Breast epithelium (tissue), 4 donors: ENCODE measurements at regions not wholly inside any gene's neighbourhood (a gene's known extent, or its start where the extent isn't known, plus 50 kb on each side); places are given as distances from the start of the nearest gene placed in this dataset.

Experiments used
- DNase-seq, 2 donors: peaks; one replicate each; pipeline ENCODE4 v3.0.0-alpha.2; 2019; ENCODE audit warnings: low spot score in 2 of 2
- H3K27ac ChIP-seq, 2 donors: fragments of 200-600 bp; sonication (generic) in 1 of 2; one replicate each; pipeline ENCODE4 v1.5.1; 2016 to 2019; ENCODE audit warnings: mild to moderate bottlenecking in 1 of 2
- H3K27me3 ChIP-seq, 2 donors: fragments of 200-600 bp; sonication (generic) in 1 of 2; one replicate each; pipeline versions ENCODE4 v1.5.1 to v1.6.0; 2017 to 2019; ENCODE audit warnings: control low read depth in 1 of 2, mild to moderate bottlenecking in 1 of 2
- H3K36me3 ChIP-seq: fragments of 200-600 bp; one replicate; pipeline ENCODE4 v1.5.1; 2019
- H3K4me1 ChIP-seq, 2 donors: fragments of 200-600 bp; sonication (generic); one replicate each; pipeline ENCODE4 v1.5.1; 2016 to 2019; ENCODE audit warnings: control low read depth in 1 of 2
- H3K4me3 ChIP-seq, 3 donors: fragments of 200-600 bp; sonication (generic); 1 replicate in 2 of 3; 2 replicates in 1 of 3; pipeline ENCODE4 v1.5.1; 2016 to 2019; ENCODE audit warnings: mild to moderate bottlenecking in 3 of 3, moderate library complexity in 2 of 3
- H3K9me3 ChIP-seq, 2 donors: fragments of 200-600 bp; sonication (generic) in 1 of 2; one replicate each; pipeline ENCODE4 v1.5.1; 2016 to 2019; ENCODE audit warnings: control low read depth in 1 of 2
- CTCF ChIP-seq, 3 donors: fragments of 450-650 bp; IDR thresholded peaks; one replicate each; pipeline ENCODE4 v1.5.1; 2016 to 2017; ENCODE audit warnings: antibody characterized with exemption in 3 of 3, mild to moderate bottlenecking in 3 of 3, moderate library complexity in 3 of 3
- POLR2A ChIP-seq: fragments of 450-650 bp; IDR thresholded peaks from one replicate; pipeline ENCODE4 v1.6.1; 2016; ENCODE audit warnings: antibody characterized with exemption, mild to moderate bottlenecking, moderate library complexity
- POLR2AphosphoS5 ChIP-seq, 3 donors: sonication (generic); formaldehyde crosslinking; IDR thresholded peaks; one replicate each; pipeline ENCODE4 v1.6.1; 2017; ENCODE audit warnings: antibody characterized with exemption in 3 of 3
- intact Hi-C: fragments of 100-400 bp; cut with DNase I; formaldehyde crosslinking; loops from one replicate; pipeline ENCODE4 v1.15.1; 2023; ENCODE audit warnings: low total_unique reads

- no peak for TF ChIP-seq CTCF (IDR thresholded peaks at IDR 0.05)
- TF ChIP-seq POLR2A, result no peak
- no peak for TF ChIP-seq POLR2AphosphoS5 (IDR thresholded peaks at IDR 0.05)
- Histone ChIP-seq H3K27me3 (no peaks in the 10 kb centered on the region), H3K36me3 (no peaks in the 10 kb centered on the region), H3K4me3 (no peak overlapping the region), H3K4me1 (no peaks in the 10 kb centered on the region), H3K9me3 (no peaks in the 10 kb centered on the region), H3K27ac (no peak overlapping the region)
- intact Hi-C loops, result no loop called here
- no peak for DNase-seq
These were observed 83.5 kb upstream of the LIMCH1 start for GRCh38 chr4:41454423-41454822.

GRCh38 chr4:41455206-41455605 lies 82.8 kb upstream of the LIMCH1 start:
- no peak overlapping the region for H3K27ac ChIP-seq
- intact Hi-C loops, result no loop called here
- no peaks in the 10 kb centered on the region for H3K4me1 ChIP-seq
- no peak overlapping the region for H3K4me3 ChIP-seq
- DNase-seq, result no peak
- TF ChIP-seq POLR2AphosphoS5 (IDR thresholded peaks at IDR 0.05) (no peak), CTCF (IDR thresholded peaks at IDR 0.05) (no peak), POLR2A (no peak)
- no peaks in the 10 kb centered on the region for H3K9me3 ChIP-seq
- no peaks in the 10 kb centered on the region for H3K27me3 ChIP-seq
- H3K36me3 ChIP-seq, result no peaks in the 10 kb centered on the region

- DNase-seq, result no peak
- Histone ChIP-seq H3K36me3 (no peaks in the 10 kb centered on the region), H3K4me1 (no peaks in the 10 kb centered on the region), H3K27ac (no peak overlapping the region), H3K4me3 (no peak overlapping the region), H3K27me3 (no peaks in the 10 kb centered on the region), H3K9me3 (no peaks in the 10 kb centered on the region)
- TF ChIP-seq POLR2AphosphoS5 (IDR thresholded peaks at IDR 0.05) (no peak), CTCF (IDR thresholded peaks at IDR 0.05) (no peak), POLR2A (no peak)
- intact Hi-C loops, result no loop called here
These were observed 81.3 kb upstream of the LIMCH1 start for GRCh38 chr4:41456559-41457101.

- no peak for TF ChIP-seq POLR2A
- TF ChIP-seq POLR2AphosphoS5 (IDR thresholded peaks at IDR 0.05), result no peak
- no peak for TF ChIP-seq CTCF (IDR thresholded peaks at IDR 0.05)
- intact Hi-C loops, result no loop called here
- Histone ChIP-seq H3K9me3 (no peaks in the 10 kb centered on the region), H3K4me1 (no peaks in the 10 kb centered on the region), H3K27ac (no peak overlapping the region), H3K27me3 (no peaks in the 10 kb centered on the region), H3K36me3 (no peaks in the 10 kb centered on the region), H3K4me3 (no peak overlapping the region)
- no peak for DNase-seq
These were observed 79.3 kb upstream of the LIMCH1 start for GRCh38 chr4:41458689-41459088.

- Histone ChIP-seq H3K4me3 (no peak overlapping the region), H3K27me3 (no peaks in the 10 kb centered on the region), H3K36me3 (no peaks in the 10 kb centered on the region), H3K9me3 (no peaks in the 10 kb centered on the region), H3K27ac (no peak overlapping the region), H3K4me1 (no peaks in the 10 kb centered on the region)
- intact Hi-C loops, result no loop called here
- DNase-seq, result no peak
- TF ChIP-seq POLR2AphosphoS5 (IDR thresholded peaks at IDR 0.05) (no peak), CTCF (IDR thresholded peaks at IDR 0.05) (no peak), POLR2A (no peak)
These were observed 77.3 kb upstream of the LIMCH1 start for GRCh38 chr4:41460641-41461040.
